ENCODE measurements at regions not wholly inside any gene's neighbourhood (a gene's known extent, or its start where the extent isn't known, plus 50 kb on each side); places are given as distances from the start of the nearest gene placed in this dataset.

GRCh38 chr2:196224756-196225155, 53.4 kb upstream of the STK17B start:
- TF ChIP-seq CTCF (IDR thresholded peaks at IDR 0.05; ENCODE audit: low read depth, low read length) (no peak), EZH2phosphoT487 (IDR thresholded peaks at IDR 0.05; ENCODE audit: low read depth) (no peak)

Measured in OCI-LY3 (cell line).